GM21723 (cell line): ENCODE measurements at regions not wholly inside any gene's neighbourhood (a gene's known extent, or its start where the extent isn't known, plus 50 kb on each side); places are given as distances from the start of the nearest gene placed in this dataset.

Experiments
- ATAC-seq: cut with Tn5 transposase; IDR thresholded peaks from one replicate; pipeline ENCODE4 v1.9.1; 2021; ENCODE audit warnings: mild to moderate bottlenecking, moderate library complexity; ENCODE audit not compliant: unreplicated experiment

DNA sequence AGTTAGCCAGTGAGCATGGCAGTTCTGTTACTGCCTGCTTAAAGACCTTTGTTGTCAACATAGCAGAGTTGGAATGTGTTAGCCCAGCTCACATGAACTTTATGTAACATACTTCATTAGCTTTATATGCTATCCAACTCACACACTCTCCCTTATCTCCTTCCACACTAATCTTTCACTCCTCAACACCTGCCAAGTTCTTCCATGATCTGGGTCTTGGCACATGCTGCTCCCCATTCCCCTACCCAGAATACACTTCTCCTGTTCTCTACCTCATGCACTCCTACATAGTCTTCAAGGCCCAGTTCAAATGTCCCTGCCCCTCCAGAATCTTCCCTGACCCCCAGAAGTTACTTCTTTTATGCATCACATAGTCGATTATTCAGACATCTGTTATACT is 179.3 kb downstream of the KATNAL1 start:
- ATAC-seq: no peak

- no peak for ATAC-seq
These were observed 180.4 kb downstream of the KATNAL1 start for GRCh38 chr13:30126903-30127428.

- ATAC-seq: no peak
These were observed 181.8 kb downstream of the KATNAL1 start for GRCh38 chr13:30125422-30126073.

DNA sequence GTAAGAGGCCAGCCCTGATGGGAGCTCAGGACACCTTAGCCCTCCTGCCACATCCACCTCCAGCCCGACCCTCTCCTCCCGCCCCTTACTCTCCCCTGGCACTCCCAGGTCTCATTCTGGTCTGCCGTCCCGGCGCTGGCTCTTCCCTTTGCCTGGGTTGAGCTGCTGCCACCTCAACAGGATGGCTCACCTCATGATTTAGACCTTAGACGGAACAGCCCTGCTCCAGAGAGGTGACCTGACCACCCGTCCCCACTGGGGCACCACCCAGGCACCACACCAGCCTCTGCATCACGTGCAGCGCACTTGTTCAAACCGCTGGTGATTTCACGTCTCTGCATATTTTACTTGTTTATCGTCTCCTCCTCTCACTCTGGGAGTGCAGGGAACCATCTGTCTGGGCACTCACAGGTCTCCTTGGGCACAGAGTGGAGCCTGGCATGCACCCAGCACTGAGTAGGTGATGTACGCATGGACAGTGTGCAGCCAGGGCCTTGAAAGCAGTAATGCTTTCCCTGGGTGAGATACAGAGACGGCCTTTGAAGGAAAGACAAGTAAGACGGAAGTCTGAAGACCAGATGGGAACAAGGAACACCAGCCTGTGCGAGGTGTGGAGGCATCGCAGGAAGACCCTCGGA is 183.1 kb downstream of the KATNAL1 start:
- no peak for ATAC-seq

- ATAC-seq: no peak
These were observed 183.8 kb downstream of the KATNAL1 start for GRCh38 chr13:30123575-30123974.

- no peak for ATAC-seq
These were observed 185.7 kb downstream of the KATNAL1 start for GRCh38 chr13:30121666-30122065.

DNA sequence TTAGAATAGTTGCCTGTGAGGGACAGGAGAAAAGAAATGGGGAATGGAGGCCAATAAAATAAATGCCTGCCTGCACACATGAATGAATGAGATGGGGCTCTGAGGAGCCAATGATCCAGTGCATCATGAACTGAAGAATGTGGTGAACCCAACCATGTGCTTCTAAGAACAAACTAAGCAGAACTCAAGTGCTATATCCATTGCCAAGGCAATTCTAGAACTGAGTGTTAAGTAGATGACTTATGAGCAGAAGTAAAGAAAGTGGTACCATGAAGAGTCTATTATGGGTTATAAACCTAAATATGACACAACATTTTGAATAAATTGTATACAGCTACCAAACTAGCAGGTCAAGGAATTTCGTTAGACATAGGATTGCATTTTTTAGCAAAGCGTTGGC is 186.1 kb downstream of the KATNAL1 start:
- no peak for ATAC-seq

DNA sequence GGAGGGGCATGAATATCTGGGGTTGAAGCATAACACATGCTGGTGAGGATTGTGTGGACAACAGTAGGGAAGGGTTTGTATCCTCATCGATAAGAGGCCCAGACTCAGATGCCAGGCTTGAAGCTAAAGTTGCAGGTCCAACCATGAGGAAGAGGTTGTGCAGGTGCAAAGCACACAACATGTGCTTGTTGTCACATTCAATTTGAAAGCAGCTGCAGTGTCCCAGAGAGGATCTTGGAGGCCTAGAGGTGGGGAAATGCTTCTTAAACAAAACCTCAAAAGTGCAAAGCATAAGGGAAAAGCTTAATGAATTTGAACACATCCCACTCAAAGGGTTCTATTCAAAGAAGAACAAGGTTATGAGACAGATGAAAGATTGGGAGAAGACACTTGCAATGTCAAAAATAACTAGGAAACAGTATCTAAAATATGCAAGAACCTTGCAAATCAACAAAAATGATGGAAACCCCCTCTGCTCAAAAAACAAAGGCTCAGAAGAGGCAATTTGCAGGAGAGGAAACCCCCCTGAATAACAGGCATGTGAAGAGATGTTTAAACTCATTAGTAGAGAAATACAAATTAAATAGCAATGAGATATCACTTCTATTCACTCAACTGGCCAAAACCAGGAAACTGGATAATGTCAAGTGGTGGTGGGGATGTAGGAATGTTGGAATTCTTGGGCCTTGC is 187.1 kb downstream of the KATNAL1 start:
- ATAC-seq: no peak

- ATAC-seq: no peak
These were observed 187.9 kb downstream of the KATNAL1 start for GRCh38 chr13:30119476-30119875.

DNA sequence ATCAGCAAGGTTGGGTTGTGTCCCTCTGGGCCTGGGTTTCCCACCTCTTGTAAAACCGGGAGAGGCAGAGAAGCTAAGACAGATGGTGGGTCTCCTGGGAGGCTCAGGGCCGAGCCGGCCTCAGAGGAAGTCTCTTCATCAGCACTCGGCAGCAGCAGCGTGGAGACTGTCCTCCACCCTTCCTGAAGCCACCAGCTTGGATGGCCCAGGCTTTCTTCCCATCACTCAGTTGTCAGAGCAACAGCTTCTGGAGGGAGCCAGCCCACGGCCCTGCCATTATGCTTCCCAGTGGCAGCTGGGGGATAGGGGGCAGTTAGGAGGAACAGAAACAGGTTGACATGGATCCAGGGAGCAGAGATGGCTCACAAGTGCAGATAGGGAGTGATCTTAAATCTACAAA is 191.0 kb downstream of the KATNAL1 start:
- no peak for ATAC-seq

DNA sequence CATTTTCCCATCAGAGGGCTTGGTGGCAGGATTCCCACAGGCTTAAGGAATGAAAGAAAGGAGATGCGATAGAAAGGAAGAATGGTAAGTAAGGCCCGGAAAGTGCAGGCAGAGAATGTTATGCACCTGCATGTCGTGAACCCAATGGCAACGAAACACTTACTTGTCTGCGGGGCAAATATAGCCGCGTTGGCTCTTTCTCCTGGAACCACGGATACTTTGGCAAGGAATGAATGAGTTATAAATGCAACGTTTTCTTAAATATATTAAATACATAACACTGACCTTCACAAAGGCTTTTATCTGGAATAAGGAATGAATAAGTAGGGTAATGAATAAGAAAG is 192.1 kb downstream of the KATNAL1 start:
- ATAC-seq: no peak

DNA sequence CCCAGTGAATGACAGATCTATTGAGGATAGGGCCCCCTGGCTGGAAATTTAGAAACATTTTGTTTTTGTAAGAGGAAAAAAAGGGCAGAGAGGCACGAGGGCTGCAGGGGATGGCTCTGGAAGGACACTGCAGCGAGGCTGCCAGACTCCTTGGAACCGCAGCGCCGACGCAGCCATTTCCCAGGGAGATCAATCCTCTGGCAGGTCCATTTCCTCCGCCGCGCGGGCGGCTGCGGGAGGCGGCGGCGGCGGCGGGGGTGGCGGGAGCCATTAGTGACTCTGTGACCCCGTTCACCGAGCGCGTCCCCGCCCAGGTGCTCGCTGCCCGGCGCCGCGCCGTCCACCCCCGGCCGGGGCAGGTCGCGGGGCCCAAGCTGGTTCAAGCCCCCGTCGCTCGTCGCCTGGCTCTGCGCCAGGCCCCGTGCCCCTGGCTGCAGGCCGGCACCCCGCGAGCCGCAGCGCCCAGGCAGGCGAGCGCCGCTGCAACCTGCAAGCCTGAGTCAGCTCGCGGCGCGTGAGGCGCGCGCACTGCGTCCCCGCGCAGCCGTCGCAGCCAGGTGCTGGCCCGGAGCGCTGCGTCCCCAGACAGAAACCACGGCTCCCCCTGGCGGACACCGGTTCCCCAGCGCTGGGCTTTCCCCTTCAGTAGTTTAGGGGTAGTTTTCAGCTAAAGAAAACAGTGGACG is 192.6 kb downstream of the KATNAL1 start:
- ATAC-seq: peak; percentile 86

- ATAC-seq: no peak
These were observed 193.3 kb downstream of the KATNAL1 start for GRCh38 chr13:30113983-30114570.

GRCh38 chr13:30113551-30113950 is 193.8 kb downstream of the KATNAL1 start:
- ATAC-seq: no peak

GRCh38 chr13:30112602-30113435 is 194.5 kb downstream of the KATNAL1 start:
- peak; percentile 55 for ATAC-seq

DNA sequence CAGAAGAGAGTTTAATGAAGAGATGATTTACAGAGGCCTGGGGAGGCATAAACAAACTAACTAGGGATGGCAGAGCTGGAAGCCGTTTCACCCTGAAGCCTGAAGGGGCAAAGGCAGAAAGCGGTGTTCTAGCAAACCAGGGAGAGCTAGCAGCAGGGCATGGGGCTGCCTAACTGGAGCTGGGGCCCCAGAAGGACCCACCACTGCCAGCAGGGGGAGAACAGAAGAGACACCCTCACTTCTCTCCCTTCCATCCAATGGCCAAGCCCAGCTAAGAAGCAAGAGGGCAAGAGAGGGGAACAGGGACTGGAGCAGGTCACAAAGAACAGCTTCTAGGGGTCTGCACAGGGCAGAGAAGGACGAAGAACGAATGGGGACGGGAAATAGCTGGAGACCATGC is 195.5 kb downstream of the KATNAL1 start:
- no peak for ATAC-seq

DNA sequence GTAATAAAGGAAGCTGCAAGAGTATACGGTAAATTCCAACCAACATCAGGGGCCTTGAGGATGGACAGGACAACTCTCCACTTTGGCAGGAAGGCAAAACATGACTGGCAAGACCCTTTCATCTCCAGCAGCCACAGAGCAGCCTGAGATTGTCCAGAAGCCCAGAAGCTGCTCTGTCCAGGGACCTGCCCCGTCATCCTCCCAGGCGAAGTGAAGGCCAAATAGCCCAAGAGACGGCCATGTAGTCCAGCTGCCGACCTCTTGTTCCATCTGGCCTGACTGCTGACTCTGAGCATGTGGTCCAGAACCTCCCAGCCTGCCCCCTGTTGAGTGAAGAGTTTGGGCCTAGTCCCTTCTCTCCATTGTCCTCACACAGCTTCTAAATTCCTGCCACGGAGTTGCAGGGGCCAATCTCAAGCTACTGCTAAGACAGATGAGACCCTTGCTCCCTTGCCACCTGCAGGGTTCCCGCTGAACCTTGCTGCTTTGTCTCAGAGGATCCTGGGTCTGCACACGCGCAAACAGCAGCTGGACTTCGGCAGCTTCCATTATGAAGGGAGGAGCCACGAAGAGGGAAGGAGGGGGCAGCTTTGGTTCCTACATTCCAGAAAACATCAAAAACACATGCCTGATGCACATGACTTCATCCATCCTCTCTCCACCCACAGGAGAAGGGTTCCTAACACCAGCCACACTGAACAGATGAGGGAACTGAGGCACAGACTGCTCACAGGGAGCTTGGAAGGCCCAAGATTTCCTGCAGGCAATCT is 196.9 kb downstream of the KATNAL1 start:
- no peak for ATAC-seq

DNA sequence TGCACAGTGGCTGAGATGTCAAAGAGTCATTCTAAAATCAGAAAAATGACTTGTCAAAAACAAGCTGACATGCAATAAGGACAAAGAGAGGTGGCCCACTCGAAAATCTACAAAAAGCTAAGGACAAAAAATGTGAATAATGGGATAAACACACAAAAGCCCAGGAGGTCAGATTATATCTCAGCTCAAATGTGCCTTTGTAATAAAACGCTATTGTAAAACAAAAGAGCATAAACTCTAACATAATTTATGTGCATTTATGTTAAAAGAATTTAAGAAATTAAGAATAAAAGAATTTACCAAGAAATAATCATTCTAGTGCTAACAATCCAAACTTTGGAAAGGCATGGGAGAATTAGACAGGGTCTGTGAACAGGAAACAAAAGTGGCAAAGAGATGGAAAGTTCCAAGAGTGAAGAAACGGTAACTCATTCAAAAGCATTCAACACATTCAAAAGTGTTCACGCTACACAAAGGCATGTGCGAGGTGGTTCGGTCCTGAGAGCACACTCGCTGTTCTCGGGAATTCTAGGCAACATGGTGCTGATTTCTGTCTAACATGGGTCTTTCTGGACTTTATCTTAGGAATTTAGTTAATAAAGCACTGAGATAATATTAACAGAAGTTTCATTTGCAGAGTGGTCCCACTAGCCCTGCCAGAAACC is 197.7 kb downstream of the KATNAL1 start:
- no peak for ATAC-seq

- ATAC-seq: no peak
These were observed 198.5 kb downstream of the KATNAL1 start for GRCh38 chr13:30108913-30109237.
